A673 (cell line): ENCODE measurements at regions not wholly inside any gene's neighbourhood (a gene's known extent, or its start where the extent isn't known, plus 50 kb on each side); places are given as distances from the start of the nearest gene placed in this dataset.

Experiments
- EZH2 ChIP-seq: fragments of 200-600 bp; sonication (generic); IDR thresholded peaks from 2 replicates; pipeline ENCODE4 v1.6.1; 2017; ENCODE audit warnings: borderline replicate concordance, low read depth, mild to moderate bottlenecking, mixed read lengths, antibody characterized with exemption, low read length; ENCODE audit not compliant: poor library complexity, severe bottlenecking
- TF ChIP-seq, protein P1 (sequence below): fragments of 300-800, 200-600 bp; sonication (generic); conservative IDR thresholded peaks from 2 replicates; pipeline ENCODE4 v1.5.1; 2017; ENCODE audit warnings: low read depth, mild to moderate bottlenecking, antibody characterized with exemption, low read length, moderate library complexity, mixed read lengths

DNA sequence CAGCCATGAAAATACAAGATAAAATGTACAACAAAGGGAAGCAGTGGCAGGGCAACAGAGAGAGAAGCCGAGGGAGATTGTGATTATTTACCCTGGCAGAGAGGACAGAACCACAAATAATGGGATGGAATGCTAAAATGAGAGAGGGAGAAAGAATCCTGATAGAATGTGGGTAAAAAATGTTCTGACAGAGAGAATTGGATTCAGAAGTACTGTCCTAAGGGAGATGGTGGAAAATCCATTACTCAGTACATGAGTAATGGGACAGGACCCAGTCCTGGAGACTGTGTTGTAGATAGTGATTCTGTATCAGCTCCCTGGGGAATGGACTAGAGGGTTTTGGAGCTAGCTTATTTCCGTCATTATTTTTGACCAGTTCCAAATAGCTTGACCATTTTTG lies 831.5 kb downstream of the MAT2B start:
- TF ChIP-seq, protein P1, sequence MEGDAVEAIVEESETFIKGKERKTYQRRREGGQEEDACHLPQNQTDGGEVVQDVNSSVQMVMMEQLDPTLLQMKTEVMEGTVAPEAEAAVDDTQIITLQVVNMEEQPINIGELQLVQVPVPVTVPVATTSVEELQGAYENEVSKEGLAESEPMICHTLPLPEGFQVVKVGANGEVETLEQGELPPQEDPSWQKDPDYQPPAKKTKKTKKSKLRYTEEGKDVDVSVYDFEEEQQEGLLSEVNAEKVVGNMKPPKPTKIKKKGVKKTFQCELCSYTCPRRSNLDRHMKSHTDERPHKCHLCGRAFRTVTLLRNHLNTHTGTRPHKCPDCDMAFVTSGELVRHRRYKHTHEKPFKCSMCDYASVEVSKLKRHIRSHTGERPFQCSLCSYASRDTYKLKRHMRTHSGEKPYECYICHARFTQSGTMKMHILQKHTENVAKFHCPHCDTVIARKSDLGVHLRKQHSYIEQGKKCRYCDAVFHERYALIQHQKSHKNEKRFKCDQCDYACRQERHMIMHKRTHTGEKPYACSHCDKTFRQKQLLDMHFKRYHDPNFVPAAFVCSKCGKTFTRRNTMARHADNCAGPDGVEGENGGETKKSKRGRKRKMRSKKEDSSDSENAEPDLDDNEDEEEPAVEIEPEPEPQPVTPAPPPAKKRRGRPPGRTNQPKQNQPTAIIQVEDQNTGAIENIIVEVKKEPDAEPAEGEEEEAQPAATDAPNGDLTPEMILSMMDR: no peak
- TF ChIP-seq EZH2: no peak
